ENCODE measurements at regions not wholly inside any gene's neighbourhood (a gene's known extent, or its start where the extent isn't known, plus 50 kb on each side); places are given as distances from the start of the nearest gene placed in this dataset.

DNA sequence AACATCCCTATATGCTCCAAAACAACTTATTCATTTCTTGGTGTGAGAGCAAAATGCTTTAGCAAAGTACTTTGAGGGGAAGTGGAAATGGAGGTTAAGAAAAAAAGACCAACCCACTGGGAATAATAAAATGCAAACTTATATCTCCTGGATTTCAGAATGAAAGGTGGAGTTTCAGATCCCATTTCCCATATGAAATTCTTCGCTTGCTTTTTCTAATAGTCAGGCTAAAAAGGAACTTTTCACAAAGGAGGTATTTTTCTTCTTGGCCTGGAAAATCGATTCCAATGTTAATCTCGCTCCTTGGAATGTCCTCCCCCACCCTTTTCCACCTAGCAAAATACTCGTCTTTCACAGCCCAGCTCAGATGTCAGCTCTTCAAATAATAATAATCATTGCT lies 360.9 kb downstream of the LPIN1 start:
- TF ChIP-seq, protein P1, sequence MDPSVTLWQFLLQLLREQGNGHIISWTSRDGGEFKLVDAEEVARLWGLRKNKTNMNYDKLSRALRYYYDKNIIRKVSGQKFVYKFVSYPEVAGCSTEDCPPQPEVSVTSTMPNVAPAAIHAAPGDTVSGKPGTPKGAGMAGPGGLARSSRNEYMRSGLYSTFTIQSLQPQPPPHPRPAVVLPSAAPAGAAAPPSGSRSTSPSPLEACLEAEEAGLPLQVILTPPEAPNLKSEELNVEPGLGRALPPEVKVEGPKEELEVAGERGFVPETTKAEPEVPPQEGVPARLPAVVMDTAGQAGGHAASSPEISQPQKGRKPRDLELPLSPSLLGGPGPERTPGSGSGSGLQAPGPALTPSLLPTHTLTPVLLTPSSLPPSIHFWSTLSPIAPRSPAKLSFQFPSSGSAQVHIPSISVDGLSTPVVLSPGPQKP (IDR thresholded peaks at IDR 0.05; ENCODE audit: low read depth, low read length) = no peak
- no peak for TF ChIP-seq KDM1A (IDR thresholded peaks at IDR 0.05; ENCODE audit: low read depth)
- TF ChIP-seq, protein P2, sequence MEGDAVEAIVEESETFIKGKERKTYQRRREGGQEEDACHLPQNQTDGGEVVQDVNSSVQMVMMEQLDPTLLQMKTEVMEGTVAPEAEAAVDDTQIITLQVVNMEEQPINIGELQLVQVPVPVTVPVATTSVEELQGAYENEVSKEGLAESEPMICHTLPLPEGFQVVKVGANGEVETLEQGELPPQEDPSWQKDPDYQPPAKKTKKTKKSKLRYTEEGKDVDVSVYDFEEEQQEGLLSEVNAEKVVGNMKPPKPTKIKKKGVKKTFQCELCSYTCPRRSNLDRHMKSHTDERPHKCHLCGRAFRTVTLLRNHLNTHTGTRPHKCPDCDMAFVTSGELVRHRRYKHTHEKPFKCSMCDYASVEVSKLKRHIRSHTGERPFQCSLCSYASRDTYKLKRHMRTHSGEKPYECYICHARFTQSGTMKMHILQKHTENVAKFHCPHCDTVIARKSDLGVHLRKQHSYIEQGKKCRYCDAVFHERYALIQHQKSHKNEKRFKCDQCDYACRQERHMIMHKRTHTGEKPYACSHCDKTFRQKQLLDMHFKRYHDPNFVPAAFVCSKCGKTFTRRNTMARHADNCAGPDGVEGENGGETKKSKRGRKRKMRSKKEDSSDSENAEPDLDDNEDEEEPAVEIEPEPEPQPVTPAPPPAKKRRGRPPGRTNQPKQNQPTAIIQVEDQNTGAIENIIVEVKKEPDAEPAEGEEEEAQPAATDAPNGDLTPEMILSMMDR (IDR thresholded peaks at IDR 0.05) = no peak
- TF ChIP-seq CHD4 (IDR thresholded peaks at IDR 0.05; ENCODE audit: borderline replicate concordance) = no peak
- no peak for TF ChIP-seq ZSCAN20 (CRISPR knock-in tag; IDR thresholded peaks at IDR 0.05)

Data from A549 (cell line).